ENCODE measurements at regions not wholly inside any gene's neighbourhood (a gene's known extent, or its start where the extent isn't known, plus 50 kb on each side); places are given as distances from the start of the nearest gene placed in this dataset.

- H3K27ac Mint-ChIP-seq: no peak overlapping the region
- TF ChIP-seq CTCF (IDR thresholded peaks at IDR 0.05; ENCODE audit: unreplicated experiment): no peak
- peaks cover 3% of the 10 kb centered on the region for H3K9me3 Mint-ChIP-seq (ENCODE audit: low read depth)
- no peaks in the 10 kb centered on the region for H3K36me3 Mint-ChIP-seq (ENCODE audit: insufficient read depth)
- no peak for DNase-seq (ENCODE audit: low spot score, unreplicated experiment)
- no peaks in the 10 kb centered on the region for H3K27me3 Mint-ChIP-seq
- no peak overlapping the region for H3K4me3 Mint-ChIP-seq (ENCODE audit: low read depth)
- H3K4me1 Mint-ChIP-seq (ENCODE audit: low read depth): no peaks in the 10 kb centered on the region
These were observed 319.3 kb downstream of the TDRD3 start for GRCh38 chr13:60716313-60716712.

GRCh38 chr13:60707878-60708277 is 310.9 kb downstream of the TDRD3 start:
- no peak for DNase-seq (ENCODE audit: low spot score, unreplicated experiment)
- no peak overlapping the region for H3K4me3 Mint-ChIP-seq (ENCODE audit: low read depth)
- H3K27me3 Mint-ChIP-seq: no peaks in the 10 kb centered on the region
- no peak for TF ChIP-seq CTCF (IDR thresholded peaks at IDR 0.05; ENCODE audit: unreplicated experiment)
- peaks cover 3% of the 10 kb centered on the region for H3K9me3 Mint-ChIP-seq (ENCODE audit: low read depth)
- no peaks in the 10 kb centered on the region for H3K36me3 Mint-ChIP-seq (ENCODE audit: insufficient read depth)
- H3K27ac Mint-ChIP-seq: no peak overlapping the region
- no peaks in the 10 kb centered on the region for H3K4me1 Mint-ChIP-seq (ENCODE audit: low read depth)

GRCh38 chr13:60701895-60702294 is 304.9 kb downstream of the TDRD3 start:
- DNase-seq (ENCODE audit: low spot score, unreplicated experiment): no peak
- peaks cover 2% of the 10 kb centered on the region for H3K4me1 Mint-ChIP-seq (ENCODE audit: low read depth)
- no peaks in the 10 kb centered on the region for H3K9me3 Mint-ChIP-seq (ENCODE audit: low read depth)
- H3K27ac Mint-ChIP-seq: no peak overlapping the region
- no peak overlapping the region for H3K4me3 Mint-ChIP-seq (ENCODE audit: low read depth)
- H3K27me3 Mint-ChIP-seq: no peaks in the 10 kb centered on the region
- TF ChIP-seq CTCF (IDR thresholded peaks at IDR 0.05; ENCODE audit: unreplicated experiment): no peak
- H3K36me3 Mint-ChIP-seq (ENCODE audit: insufficient read depth): no peaks in the 10 kb centered on the region

GRCh38 chr13:60700994-60701393 is 304.0 kb downstream of the TDRD3 start:
- H3K27me3 Mint-ChIP-seq: no peaks in the 10 kb centered on the region
- H3K4me3 Mint-ChIP-seq (ENCODE audit: low read depth): no peak overlapping the region
- no peaks in the 10 kb centered on the region for H3K9me3 Mint-ChIP-seq (ENCODE audit: low read depth)
- no peaks in the 10 kb centered on the region for H3K36me3 Mint-ChIP-seq (ENCODE audit: insufficient read depth)
- TF ChIP-seq CTCF (IDR thresholded peaks at IDR 0.05; ENCODE audit: unreplicated experiment): no peak
- no peak overlapping the region for H3K27ac Mint-ChIP-seq
- no peak for DNase-seq (ENCODE audit: low spot score, unreplicated experiment)
- peaks cover 5% of the 10 kb centered on the region for H3K4me1 Mint-ChIP-seq (ENCODE audit: low read depth)

GRCh38 chr13:60699636-60700035 is 302.6 kb downstream of the TDRD3 start:
- Mint-ChIP-seq H3K27me3 (no peaks in the 10 kb centered on the region), H3K4me3 (ENCODE audit: low read depth) (no peak overlapping the region), H3K36me3 (ENCODE audit: insufficient read depth) (no peaks in the 10 kb centered on the region), H3K27ac (no peak overlapping the region), H3K9me3 (ENCODE audit: low read depth) (no peaks in the 10 kb centered on the region), H3K4me1 (ENCODE audit: low read depth) (peaks cover 5% of the 10 kb centered on the region)
- no peak for DNase-seq (ENCODE audit: low spot score, unreplicated experiment)
- no peak for TF ChIP-seq CTCF (IDR thresholded peaks at IDR 0.05; ENCODE audit: unreplicated experiment)

All from progenitor cell of endocrine pancreas (in vitro differentiated cells).